SK-N-DZ (cell line): ENCODE measurements at regions not wholly inside any gene's neighbourhood (a gene's known extent, or its start where the extent isn't known, plus 50 kb on each side); places are given as distances from the start of the nearest gene placed in this dataset.
"Not testable (repeated sequence)": the region's sequence is repeated elsewhere in the genome, so short reads cannot be mapped to it uniquely, and the experiment has no call there.

Experiments
- DNase-seq: peaks from one replicate; pipeline ENCODE4 v3.0.0-alpha.2; 2015; ENCODE audit warnings: low spot score

- peak; percentile 4 for DNase-seq
These were observed 939.4 kb downstream of the MCTP2 start for GRCh38 chr15:95170561-95171380.

GRCh38 chr15:95171564-95171963, 940.2 kb downstream of the MCTP2 start:
- no peak for DNase-seq

- no peak for DNase-seq
These were observed 943.2 kb downstream of the MCTP2 start for GRCh38 chr15:95174301-95175259.

DNA sequence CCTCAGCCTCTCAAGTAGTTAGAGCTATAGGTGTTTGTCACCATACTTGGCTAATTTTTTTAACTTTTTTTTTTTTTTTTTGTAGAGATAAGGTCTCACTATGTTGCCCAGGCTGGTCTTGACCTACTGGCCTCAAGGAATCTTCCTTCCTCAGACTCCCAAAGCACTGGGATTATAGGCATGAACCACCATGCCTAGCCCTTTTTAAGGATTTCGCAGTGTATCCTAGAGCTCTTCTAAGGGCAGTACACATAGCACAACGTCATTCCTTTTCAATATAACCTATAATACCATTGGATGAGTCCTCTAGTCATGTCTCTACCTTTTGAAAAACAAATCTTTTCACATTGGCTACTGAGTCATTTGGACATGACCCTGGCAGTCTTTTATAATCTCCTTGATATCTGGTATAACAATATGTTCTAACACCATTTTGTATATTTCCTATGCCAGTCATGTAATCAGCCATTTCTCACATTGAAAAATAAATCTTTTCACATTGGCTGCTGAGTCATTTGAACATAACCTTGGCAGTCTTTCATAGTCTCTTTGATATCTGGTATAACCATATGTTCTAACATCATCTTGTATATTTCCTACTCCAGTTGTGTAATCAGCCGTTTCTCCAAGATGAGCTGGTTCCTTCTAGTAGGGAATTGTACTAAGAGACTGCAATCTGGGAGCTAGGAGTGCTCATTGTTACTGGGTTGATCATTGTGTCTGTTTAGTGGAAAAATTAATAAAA, 944.7 kb downstream of the MCTP2 start:
- no peak for DNase-seq

DNA sequence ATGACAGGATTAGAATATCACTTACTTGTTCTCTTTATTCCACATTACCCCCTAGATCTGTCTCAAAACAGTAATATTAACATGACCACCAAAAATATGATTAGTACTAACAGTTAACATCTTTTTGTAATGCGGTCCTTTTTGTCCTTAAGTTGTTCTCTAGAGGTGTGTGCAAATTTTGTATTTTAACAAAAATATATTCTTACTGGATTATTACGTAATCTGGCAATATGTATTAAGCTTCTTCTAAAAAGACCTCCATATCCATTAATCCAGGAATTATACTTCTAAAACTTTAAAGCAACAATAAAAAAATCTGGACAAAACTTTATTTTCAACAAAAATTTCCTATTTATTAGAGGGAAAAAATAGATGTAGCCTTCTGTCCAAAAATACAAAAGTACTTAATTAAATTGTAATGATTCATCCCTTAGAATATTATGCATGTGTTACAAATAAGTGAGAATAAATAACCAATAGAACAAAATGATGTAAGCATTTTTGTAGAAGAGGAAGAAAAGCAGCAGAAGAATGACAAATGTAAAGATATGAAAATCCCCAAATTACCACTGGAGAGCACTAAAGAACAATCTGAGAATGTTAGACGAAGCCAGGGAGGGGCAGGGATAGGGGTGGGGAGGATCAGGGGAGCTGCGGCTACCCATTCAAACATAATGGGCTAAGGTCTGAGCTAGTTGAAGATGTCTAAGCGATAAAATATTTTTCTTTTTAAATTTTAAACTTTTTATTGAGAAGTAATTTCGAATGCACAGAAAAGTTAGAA, 945.6 kb downstream of the MCTP2 start:
- DNase-seq, result no peak

- no peak for DNase-seq
These were observed 949.2 kb downstream of the MCTP2 start for GRCh38 chr15:95180530-95180929.

- DNase-seq, result no peak
These were observed 950.7 kb downstream of the MCTP2 start for GRCh38 chr15:95182091-95182490.

DNA sequence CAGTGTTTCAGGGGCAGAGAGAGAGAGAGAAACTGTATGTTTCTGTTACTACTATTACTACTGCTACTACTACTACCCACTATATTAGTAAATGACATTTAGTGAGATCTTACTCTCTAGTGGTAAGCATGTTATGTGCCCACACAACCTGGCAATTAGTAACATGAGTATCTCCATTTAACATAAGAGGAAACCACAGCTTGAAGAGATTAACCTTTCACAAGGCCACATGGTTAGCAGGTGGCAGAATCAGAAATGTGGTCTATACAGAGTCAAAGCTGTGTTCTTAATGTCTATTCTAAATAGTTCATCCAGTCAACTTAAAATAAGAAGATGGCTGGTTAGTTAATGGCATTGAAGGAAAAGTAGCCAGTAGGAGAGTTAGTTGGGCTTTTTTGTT, 961.6 kb downstream of the MCTP2 start:
- no peak for DNase-seq

GRCh38 chr15:95194746-95195145, 963.4 kb downstream of the MCTP2 start:
- no peak for DNase-seq

GRCh38 chr15:95196176-95196915, 965.0 kb downstream of the MCTP2 start:
- DNase-seq, result no peak

- no peak for DNase-seq
These were observed 971.4 kb downstream of the MCTP2 start for GRCh38 chr15:95202569-95203349.

GRCh38 chr15:95205077-95205476, 973.7 kb downstream of the MCTP2 start:
- no peak for DNase-seq

- DNase-seq, result not testable (repeated sequence)
These were observed 974.5 kb downstream of the MCTP2 start for GRCh38 chr15:95205830-95206229.

DNA sequence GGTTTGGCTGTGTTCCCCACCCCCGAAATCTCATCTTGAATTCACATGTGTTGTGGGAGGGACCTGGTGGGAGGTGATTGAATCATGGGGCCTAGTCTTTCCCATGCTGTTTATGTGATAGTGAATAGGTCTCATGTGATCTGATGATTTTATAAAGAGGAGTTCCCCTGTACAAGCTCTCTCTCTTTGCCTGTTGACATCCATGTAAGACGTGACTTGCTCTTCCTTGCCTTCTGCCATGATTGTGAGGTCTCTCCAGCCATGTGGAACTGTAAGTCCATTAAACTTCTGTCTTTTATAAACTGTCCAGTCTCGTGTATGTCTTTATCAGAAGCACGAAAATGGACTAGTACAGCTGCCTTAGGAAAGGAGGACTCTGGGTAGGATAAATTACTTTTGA, 976.7 kb downstream of the MCTP2 start:
- DNase-seq, result no peak

DNA sequence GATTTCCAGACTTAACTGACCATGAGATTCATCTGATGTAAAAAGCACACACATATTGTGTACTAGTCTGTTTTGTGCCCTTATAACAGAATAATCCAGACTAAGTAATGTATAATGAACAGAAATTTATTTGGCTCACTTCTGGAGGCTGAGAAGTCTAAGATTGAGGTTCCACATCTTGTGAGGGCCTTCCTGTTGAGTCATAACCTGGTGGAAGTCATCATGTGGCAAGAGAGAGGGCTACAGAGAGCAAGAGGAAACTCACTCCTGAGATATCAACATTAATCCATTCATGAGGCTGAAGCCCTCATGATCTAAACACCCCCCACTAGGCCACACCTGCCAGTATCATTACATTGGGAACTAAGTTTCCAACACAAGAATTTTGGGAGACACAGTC, 977.6 kb downstream of the MCTP2 start:
- DNase-seq, result no peak

DNA sequence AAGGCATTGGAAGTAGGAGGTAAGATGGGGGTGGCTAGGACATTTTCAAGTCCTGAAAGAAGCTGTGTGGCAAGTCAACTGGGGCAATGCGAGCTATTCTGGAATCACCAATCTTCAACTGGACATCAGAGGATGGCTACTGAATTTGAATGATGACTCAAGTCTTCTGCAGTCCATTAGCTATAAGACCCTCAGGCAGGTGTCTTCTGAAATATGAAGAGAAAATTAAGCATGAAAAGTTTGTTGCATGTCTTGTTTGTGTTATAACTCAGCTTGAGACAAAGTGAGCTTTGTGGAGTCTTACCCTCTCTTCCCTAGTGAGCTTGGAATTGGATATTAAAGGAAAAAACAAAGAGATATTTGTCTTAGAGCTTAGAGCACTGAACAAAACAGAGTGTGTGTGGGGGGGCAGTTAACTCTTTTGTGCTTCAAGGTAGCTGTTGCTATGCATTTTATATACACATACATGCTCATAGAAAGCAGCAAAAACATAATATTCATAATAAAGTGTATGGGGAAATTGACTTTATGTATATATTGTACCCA, 979.1 kb downstream of the MCTP2 start:
- DNase-seq, result no peak

GRCh38 chr15:95215017-95215416, 983.7 kb downstream of the MCTP2 start:
- no peak for DNase-seq

DNA sequence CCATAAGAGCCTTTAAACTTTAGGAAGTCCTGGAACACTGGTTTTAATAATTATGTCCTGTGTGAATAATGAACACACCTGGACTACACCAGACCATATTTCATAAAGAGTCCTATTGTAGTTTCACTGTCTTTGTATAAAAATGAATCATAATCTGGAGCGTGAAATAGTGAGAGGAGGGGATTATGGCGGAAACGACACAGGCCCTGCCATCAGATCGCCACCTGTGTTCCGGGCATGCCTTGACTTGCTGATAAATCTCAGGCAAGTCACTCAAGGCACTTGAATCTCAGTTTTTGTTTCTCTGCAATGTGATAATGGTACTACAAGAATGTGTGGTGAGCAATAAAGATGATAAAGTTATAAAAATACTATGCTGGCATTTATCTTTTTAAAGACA, 995.5 kb downstream of the MCTP2 start:
- no peak for DNase-seq

- DNase-seq, result no peak
These were observed 995.9 kb downstream of the MCTP2 start for GRCh38 chr15:95227235-95227634.
